PC-9 (cell line): ENCODE measurements at regions not wholly inside any gene's neighbourhood (a gene's known extent, or its start where the extent isn't known, plus 50 kb on each side); places are given as distances from the start of the nearest gene placed in this dataset.
"Not testable (repeated sequence)": the region's sequence is repeated elsewhere in the genome, so short reads cannot be mapped to it uniquely, and the experiment has no call there.

Experiments
- BruUV-seq: library from RNA; stranded (reverse); fragments of 400-500 nt; replicated peaks from 2 replicates; lab custom pipeline; 2021; lab: Mats Ljungman, UMichigan
- CTCF ChIA-PET: fragments of 300-600 bp; sonication (Branson Sonifier 250); formaldehyde crosslinking; loops from one replicate; lab custom pipeline; 2022; ENCODE audit warnings: antibody characterized with exemption; lab: Charles Lee
- POLR2A ChIA-PET: fragments of 300-600 bp; sonication (Branson Sonifier 250); formaldehyde crosslinking; loops from one replicate; lab custom pipeline; 2022; ENCODE audit warnings: antibody characterized with exemption; ENCODE audit not compliant: unreplicated experiment; lab: Charles Lee
- DNase-seq, 2 experiments: peaks; one replicate each; pipeline versions ENCODE4 v3.0.0 to v3.0.0-alpha.2; 2015 to 2022; ENCODE audit warnings: mixed read lengths in 1 of 2
- H2AFZ ChIP-seq: fragments of 200-600 bp; sonication (generic); 2 replicates; pipeline ENCODE4 v1.8.1; 2017; ENCODE audit warnings: antibody characterized with exemption
- H3F3A ChIP-seq: fragments of 200-600 bp; sonication (generic); 2 replicates; pipeline ENCODE4 v1.8.1; 2017; ENCODE audit warnings: antibody characterized with exemption, mild to moderate bottlenecking, low read depth; ENCODE audit not compliant: insufficient read depth
- H3K27ac ChIP-seq: fragments of 200-600 bp; sonication (generic); 2 replicates; pipeline ENCODE4 v1.6.1; 2016; ENCODE audit warnings: mixed run types
- H3K27me3 ChIP-seq: fragments of 200-600 bp; sonication (generic); 2 replicates; pipeline ENCODE4 v1.6.1; 2016; ENCODE audit warnings: low read depth, mixed run types; ENCODE audit not compliant: insufficient read depth
- H3K36me3 ChIP-seq: fragments of 200-600 bp; sonication (generic); 2 replicates; pipeline ENCODE4 v1.6.1; 2016; ENCODE audit warnings: low read depth, mixed run types
- H3K4me1 ChIP-seq: fragments of 200-600 bp; sonication (generic); replicated peaks from 2 replicates; pipeline ENCODE4 v1.6.1; 2016; ENCODE audit warnings: mixed run types; ENCODE audit not compliant: insufficient read depth
- H3K4me2 ChIP-seq: fragments of 200-600 bp; sonication (generic); 2 replicates; pipeline ENCODE4 v1.6.1; 2017; ENCODE audit warnings: mixed run types
- H3K4me3 ChIP-seq: fragments of 200-600 bp; sonication (generic); 2 replicates; pipeline ENCODE4 v1.6.1; 2016; ENCODE audit warnings: mixed run types
- H3K79me2 ChIP-seq: fragments of 200-600 bp; sonication (generic); 2 replicates; pipeline ENCODE4 v1.6.1; 2017; ENCODE audit warnings: low read depth, mixed run types
- H3K9me2 ChIP-seq: fragments of 200-600 bp; sonication (generic); 2 replicates; pipeline ENCODE4 v1.8.1; 2017; ENCODE audit warnings: mild to moderate bottlenecking; ENCODE audit not compliant: insufficient read depth
- H3K9me3 ChIP-seq: fragments of 200-600 bp; sonication (generic); 2 replicates; pipeline ENCODE4 v1.8.1; 2016; ENCODE audit warnings: low read depth; ENCODE audit not compliant: insufficient read depth
- H4K20me1 ChIP-seq: fragments of 200-600 bp; sonication (generic); 2 replicates; pipeline ENCODE4 v1.8.1; 2017; ENCODE audit not compliant: insufficient read depth
- EZH2 ChIP-seq: fragments of 200-600 bp; sonication (generic); IDR thresholded peaks from 2 replicates; pipeline ENCODE4 v1.8.0; 2017; ENCODE audit warnings: antibody characterized with exemption, low read depth
- intact Hi-C: fragments of 100-400 bp; cut with micrococcal nuclease; formaldehyde crosslinking; loops from one replicate; pipeline ENCODE4 v1.10.0; 2022; ENCODE audit not compliant: unreplicated experiment
- TF ChIP-seq, protein P1 (sequence below): fragments of 200-600 bp; sonication (generic); conservative IDR thresholded peaks from 2 replicates; pipeline ENCODE4 v1.6.1; 2017; ENCODE audit warnings: mixed run types, antibody characterized with exemption, mild to moderate bottlenecking, moderate library complexity

DNA sequence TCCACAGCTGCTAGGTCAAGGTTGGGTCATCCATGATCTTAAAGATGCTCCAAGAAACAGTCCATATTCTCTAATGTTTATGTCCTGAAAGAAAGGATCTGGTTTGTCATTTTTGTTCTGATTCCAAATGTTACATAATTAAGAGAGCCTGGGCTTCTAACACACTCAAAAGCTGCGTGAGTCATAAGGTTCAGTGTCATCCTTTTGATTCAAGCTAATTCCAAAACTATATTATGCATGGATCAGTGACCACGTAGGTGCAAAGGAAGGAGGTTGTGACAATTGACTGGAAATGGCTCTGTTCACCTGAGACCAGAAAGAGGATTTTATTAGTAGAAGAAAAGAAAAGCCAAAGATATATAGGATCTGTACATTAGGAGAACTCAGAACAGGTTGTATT lies 268.7 kb upstream of the GK2 start:
- Histone ChIP-seq H3K4me1 (no peaks in the 10 kb centered on the region), H3K27me3 (no peaks in the 10 kb centered on the region), H3K4me2 (no peak overlapping the region), H3K27ac (no peak overlapping the region), H3K36me3 (no peaks in the 10 kb centered on the region), H3K4me3 (no peak overlapping the region), H3F3A (no peaks in the 10 kb centered on the region), H3K9me3 (no peaks in the 10 kb centered on the region), H3K79me2 (no peaks in the 10 kb centered on the region), H4K20me1 (no peaks in the 10 kb centered on the region), H2AFZ (no peak overlapping the region), H3K9me2 (no peaks in the 10 kb centered on the region)
- intact Hi-C loops = no loop called here
- ChIA-PET CTCF (no interaction called here), POLR2A (no interaction called here)
- DNase-seq = no peak
- BruUV-seq = no TSS peak
- TF ChIP-seq EZH2 = no peak
- TF ChIP-seq, protein P1, sequence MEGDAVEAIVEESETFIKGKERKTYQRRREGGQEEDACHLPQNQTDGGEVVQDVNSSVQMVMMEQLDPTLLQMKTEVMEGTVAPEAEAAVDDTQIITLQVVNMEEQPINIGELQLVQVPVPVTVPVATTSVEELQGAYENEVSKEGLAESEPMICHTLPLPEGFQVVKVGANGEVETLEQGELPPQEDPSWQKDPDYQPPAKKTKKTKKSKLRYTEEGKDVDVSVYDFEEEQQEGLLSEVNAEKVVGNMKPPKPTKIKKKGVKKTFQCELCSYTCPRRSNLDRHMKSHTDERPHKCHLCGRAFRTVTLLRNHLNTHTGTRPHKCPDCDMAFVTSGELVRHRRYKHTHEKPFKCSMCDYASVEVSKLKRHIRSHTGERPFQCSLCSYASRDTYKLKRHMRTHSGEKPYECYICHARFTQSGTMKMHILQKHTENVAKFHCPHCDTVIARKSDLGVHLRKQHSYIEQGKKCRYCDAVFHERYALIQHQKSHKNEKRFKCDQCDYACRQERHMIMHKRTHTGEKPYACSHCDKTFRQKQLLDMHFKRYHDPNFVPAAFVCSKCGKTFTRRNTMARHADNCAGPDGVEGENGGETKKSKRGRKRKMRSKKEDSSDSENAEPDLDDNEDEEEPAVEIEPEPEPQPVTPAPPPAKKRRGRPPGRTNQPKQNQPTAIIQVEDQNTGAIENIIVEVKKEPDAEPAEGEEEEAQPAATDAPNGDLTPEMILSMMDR = no peak

DNA sequence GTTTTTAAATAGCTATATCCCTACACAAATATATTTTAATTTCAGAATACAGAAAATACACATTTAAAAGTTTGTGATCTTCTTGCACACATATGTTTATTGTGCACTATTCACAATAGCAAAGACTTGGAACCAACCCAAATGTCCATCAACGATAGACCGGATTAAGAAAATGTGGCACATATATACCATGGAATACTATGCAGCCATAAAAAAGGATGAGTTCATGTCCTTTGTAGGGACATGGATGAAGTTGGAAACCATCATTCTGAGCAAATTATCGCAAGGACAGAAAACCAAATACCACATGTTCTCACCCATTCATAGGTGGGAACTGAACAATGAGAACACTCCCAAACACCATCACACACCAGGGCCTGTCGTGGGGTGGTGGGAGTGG lies 266.9 kb upstream of the GK2 start:
- H2AFZ ChIP-seq, H3K4me3 ChIP-seq, BruUV-seq, POLR2A ChIA-PET, H3K36me3 ChIP-seq, H3K4me2 ChIP-seq, H4K20me1 ChIP-seq, H3K79me2 ChIP-seq, H3K4me1 ChIP-seq, DNase-seq, H3K9me2 ChIP-seq, H3K27me3 ChIP-seq, intact Hi-C loops, H3K9me3 ChIP-seq, H3F3A ChIP-seq, H3K27ac ChIP-seq: not testable (repeated sequence)
- CTCF ChIA-PET = interaction anchor here (0.6 kb wide), 1 partner anchor 26 kb away, joined by 3 read pairs; no protein-coding TSS in a partner anchor

DNA sequence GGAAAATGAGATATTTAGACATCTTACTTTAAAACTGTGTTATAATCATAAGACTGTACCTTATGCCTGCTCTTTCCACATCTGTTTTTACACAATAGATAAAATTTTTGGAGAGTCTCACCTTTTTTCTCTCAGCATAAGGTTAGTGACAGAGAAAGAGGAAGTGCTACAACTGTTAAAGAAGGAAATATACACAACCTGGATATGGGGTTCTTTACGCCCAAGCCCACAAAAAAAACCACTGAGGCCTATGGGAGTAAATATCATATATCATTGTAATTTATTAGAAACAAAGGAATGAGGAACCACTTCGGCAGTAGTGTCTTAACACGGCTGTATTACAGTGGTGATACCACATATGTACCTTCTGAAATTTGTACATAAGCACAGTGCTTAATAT lies 265.9 kb upstream of the GK2 start:
- Histone ChIP-seq H3K27me3 (no peaks in the 10 kb centered on the region), H2AFZ (no peak overlapping the region), H4K20me1 (no peaks in the 10 kb centered on the region), H3F3A (no peaks in the 10 kb centered on the region), H3K27ac (no peak overlapping the region), H3K9me3 (no peaks in the 10 kb centered on the region), H3K4me1 (no peaks in the 10 kb centered on the region), H3K9me2 (no peaks in the 10 kb centered on the region), H3K4me3 (no peak overlapping the region), H3K4me2 (no peak overlapping the region), H3K79me2 (no peaks in the 10 kb centered on the region), H3K36me3 (no peaks in the 10 kb centered on the region)
- intact Hi-C loops = no loop called here
- ChIA-PET CTCF (no interaction called here), POLR2A (no interaction called here)
- no TSS peak for BruUV-seq
- no peak for TF ChIP-seq EZH2
- TF ChIP-seq, protein P1 = no peak
- no peak for DNase-seq

DNA sequence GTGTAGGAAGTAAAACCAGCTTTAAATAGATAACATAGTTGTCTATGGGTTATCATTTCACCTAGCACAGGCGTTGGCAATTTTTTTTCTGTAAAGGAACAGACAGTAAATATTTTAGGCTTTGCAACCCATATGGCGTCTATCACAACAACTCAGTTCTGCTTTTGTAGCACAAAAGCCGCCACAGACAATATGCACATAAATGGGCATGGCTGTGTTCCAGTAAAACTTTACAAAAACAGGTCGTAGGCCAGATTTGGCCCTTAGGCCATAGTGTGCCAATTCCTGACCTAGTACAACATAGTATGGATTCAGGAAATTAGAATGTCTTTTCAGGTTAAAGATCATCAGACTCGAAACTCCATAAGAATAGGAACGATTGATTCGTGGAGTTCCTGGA lies 265.3 kb upstream of the GK2 start:
- no peak overlapping the region for H2AFZ ChIP-seq
- TF ChIP-seq, protein P1 = no peak
- TF ChIP-seq EZH2 = no peak
- H4K20me1 ChIP-seq = no peaks in the 10 kb centered on the region
- POLR2A ChIA-PET = no interaction called here
- H3K79me2 ChIP-seq = no peaks in the 10 kb centered on the region
- no peaks in the 10 kb centered on the region for H3K9me3 ChIP-seq
- no TSS peak for BruUV-seq
- H3K4me2 ChIP-seq = no peak overlapping the region
- CTCF ChIA-PET = no interaction called here
- H3F3A ChIP-seq = no peaks in the 10 kb centered on the region
- no peak for DNase-seq
- H3K36me3 ChIP-seq = no peaks in the 10 kb centered on the region
- H3K4me1 ChIP-seq = no peaks in the 10 kb centered on the region
- H3K27me3 ChIP-seq = no peaks in the 10 kb centered on the region
- intact Hi-C loops = no loop called here
- no peaks in the 10 kb centered on the region for H3K9me2 ChIP-seq
- H3K27ac ChIP-seq = no peak overlapping the region
- H3K4me3 ChIP-seq = no peak overlapping the region
